ENCODE measurements at regions not wholly inside any gene's neighbourhood (a gene's known extent, or its start where the extent isn't known, plus 50 kb on each side); places are given as distances from the start of the nearest gene placed in this dataset.

DNA sequence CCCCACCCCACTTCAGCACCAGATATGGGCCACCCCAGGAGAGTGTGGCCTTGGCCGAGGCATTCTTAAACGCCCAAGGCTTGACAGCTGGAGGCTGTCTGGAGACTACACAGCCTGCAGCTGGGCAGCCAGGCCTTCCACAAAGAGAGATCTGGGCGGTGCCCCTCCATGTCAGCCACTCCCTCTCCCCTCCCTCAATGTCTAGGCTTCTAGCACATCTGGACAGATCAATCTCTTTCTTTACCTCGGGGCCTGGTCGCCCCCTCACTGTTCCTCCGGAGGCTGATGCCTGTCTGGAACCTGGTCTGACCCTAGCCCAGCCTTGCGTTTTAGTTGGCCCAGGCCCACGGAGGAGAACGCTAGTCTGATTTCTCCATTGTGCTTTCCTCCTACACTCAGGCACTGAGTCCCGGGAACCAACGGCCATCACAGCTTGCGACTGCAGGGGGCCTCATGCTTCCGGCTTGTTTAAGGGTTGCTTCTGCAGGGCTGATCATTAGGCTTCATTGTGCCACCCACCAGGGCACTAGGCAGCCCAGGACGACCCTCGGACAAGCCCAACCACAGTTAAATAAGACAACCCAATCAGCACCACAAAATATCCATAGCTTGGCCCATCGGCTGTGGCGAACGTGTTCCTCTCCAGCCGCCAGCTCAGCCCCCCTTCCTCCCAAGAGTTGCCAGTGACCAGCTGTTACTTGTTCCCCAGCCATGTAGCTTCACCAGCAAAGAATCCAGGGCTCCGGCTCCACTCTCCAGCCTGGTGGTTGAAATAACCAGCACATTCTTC lies 200.6 kb downstream of the BCOR start:
- no peak for TF ChIP-seq EZH2phosphoT487 (IDR thresholded peaks at IDR 0.05; ENCODE audit: low read depth)
- TF ChIP-seq, protein P1, sequence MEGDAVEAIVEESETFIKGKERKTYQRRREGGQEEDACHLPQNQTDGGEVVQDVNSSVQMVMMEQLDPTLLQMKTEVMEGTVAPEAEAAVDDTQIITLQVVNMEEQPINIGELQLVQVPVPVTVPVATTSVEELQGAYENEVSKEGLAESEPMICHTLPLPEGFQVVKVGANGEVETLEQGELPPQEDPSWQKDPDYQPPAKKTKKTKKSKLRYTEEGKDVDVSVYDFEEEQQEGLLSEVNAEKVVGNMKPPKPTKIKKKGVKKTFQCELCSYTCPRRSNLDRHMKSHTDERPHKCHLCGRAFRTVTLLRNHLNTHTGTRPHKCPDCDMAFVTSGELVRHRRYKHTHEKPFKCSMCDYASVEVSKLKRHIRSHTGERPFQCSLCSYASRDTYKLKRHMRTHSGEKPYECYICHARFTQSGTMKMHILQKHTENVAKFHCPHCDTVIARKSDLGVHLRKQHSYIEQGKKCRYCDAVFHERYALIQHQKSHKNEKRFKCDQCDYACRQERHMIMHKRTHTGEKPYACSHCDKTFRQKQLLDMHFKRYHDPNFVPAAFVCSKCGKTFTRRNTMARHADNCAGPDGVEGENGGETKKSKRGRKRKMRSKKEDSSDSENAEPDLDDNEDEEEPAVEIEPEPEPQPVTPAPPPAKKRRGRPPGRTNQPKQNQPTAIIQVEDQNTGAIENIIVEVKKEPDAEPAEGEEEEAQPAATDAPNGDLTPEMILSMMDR (IDR thresholded peaks at IDR 0.05; ENCODE audit: low read depth, low read length), result no peak

All from OCI-LY3 (cell line).